8988T (cell line): ENCODE measurements at regions not wholly inside any gene's neighbourhood (a gene's known extent, or its start where the extent isn't known, plus 50 kb on each side); places are given as distances from the start of the nearest gene placed in this dataset.

Source experiments
- DNase-seq: peaks from one replicate; pipeline ENCODE4 v3.0.0; 2011

DNA sequence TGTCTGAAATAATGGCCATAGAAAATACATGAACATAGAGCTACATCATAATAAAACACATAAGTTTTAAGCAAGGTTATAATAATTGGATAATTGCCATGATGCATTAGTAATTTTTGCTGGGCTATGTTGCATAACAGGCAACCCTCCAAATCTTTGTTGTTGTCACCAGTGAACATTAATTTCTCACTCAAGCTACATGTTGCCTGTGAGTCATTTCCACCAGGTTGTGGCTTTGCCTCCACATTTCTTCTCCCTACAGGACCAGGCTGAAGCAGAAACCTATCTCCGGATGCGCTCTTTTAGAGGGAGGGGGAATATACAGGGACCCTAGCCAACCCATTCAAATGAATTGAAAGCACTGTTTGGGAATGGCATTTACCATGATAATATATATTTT lies 347.7 kb downstream of the GABRG1 start:
- no peak for DNase-seq

DNA sequence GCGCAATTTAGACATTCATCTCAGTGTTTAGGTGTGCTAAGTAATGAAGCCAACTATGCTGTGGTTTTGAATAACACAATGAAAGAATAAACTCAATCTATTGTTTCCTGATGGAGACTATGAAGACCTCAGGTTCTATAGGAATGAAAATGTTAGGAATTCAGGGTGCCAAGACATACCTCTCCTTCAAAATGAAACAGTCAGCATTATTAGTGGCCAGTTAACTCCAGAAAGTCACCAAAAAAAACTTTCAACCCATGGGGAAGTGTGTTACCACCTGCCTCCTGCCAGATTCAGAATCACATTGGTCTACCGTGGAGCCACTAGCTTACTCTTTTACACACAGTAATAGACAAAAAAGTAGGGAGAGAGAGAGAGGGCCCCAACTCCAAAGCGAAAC lies 352.9 kb downstream of the GABRG1 start:
- DNase-seq = no peak

DNA sequence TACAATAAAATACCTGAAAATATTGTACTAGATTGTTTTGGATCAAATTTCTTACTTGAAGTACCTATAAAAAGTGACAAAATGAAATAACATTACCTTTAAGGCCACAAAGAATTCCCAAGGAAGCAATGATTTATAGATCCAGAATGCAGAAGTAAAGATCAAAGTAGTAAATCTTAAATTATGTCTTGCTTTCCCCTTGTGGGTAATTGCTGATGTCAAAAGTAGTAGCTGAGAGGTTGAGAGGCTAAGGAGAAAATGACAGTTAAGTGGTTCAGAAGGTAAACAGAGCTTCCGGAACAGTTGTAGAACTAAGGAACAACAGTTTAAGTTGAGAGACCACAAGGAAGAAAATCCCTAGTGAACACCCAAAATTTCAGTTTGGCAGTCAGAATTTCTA lies 358.3 kb downstream of the GABRG1 start:
- DNase-seq = no peak

DNA sequence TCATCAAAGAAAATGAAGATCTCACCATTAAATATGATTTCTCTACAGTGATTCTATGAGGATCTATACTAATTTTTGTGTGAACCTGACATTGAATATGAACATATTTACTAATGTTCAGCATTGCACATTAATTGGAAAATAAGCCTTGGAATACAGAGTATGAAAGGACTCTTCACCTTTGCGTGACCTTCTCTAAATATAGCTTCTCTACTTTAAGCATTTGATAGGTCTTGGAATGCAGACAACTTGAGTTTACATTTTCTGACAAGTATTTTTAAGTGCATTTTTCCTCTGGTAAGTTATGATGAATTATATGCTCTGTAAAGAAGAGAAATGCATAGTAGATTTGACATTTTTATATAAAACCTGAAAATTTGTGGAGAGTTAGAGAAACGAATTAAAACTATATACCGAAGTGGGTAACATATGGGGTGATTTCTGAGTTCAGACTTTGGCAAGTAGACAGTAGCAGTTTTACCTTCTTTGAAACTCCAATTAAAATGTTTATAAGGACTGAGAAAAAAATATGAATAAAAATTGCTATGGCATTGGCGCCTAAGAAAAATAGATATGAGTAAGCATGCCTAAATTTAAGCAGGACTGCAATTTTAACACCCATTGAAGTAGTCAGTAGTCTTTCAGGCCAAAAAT lies 371.9 kb downstream of the GABRG1 start:
- DNase-seq = no peak

DNA sequence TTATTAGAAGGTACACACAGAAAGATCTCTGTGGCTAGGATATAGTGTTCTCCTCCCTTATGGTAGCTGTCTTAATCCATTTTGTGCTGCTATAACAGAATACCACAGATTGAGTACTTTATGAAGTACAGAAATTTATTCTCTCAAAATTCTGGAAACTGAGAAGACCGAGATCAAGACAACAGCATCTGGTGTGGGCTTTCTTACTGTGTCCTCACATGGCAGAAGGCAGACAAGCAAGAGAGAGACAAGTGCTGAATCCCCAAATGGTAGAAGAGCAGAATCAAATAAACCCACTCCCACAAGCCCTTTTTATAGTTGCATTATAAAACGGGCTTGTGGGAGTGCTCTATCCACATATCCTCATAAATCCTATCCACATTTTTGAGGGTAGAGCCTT lies 373.1 kb downstream of the GABRG1 start:
- DNase-seq = no peak

DNA sequence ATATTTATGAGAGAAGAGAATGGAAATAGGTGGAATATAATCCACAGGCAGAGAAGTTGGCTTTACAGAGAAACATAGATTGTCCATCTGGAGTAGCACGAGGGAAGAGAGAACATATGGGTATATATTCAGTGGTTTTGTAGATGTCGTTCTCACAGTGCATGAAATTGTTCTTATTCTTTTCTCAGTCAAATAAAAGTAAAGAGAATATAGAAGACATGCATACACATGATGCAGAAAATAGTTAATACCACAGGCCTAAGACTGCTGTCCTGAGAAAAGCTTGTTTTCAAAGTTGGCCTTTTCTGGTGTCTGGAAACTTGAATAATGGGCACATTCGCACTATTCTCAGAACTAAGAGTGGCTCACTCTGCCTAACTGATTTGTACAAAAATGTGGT lies 378.1 kb downstream of the GABRG1 start:
- no peak for DNase-seq

DNA sequence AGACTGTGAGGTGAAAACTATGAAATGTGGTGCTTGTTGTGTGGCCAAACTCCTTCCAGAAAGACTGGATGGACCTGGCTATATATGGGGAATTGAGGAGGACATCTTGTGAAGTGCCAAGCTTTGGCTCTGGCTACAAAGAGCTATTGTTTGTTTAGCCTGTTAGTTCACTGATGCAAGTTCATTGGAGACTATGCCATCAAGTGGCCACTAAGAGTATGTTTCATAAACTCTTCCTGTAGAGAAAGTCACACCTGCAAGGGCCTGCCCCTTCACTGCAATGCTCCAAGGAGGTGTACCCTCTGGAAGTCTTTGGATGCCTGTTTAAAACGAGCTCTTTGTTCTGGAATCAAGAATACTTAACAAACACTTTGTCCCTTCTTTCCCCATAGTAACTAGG lies 382.0 kb downstream of the GABRG1 start:
- DNase-seq = no peak

DNA sequence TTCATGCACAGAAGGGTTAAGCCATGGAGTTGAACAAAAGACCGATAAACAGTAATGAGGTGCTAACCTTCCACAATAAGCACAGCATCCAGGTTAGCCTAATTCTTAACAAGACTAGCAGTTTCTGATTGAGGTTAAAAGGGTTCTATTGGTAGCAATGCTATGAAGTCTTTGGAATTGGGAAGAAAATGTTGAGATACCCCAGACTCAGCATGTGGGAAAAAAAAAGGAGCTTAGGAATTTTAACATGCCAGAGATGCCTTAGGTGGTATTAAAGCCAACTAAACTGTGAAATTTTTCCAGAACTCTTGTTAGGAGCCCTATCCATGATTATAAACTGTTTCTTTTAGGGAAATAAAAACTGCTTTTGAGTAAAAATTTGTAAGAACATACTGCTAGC lies 391.7 kb downstream of the GABRG1 start:
- DNase-seq = no peak

DNA sequence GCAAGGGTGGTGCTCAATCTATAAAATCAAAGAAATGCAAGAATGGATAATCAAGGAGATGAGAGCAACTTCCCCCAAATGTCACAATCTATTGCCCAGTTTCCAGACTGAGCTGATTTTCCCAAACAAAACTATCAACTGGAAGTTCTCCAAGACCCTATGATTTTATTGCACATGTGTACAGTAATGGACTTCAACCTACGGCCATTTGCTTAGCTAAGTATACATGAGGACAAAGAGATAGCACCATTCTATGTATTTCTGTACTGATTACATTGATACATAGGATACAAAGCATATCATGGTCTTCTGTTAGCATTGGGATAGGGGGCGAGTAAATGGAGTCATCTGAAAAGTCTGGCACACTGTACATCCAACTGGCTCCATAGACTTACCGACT lies 407.8 kb downstream of the GABRG1 start:
- no peak for DNase-seq

DNA sequence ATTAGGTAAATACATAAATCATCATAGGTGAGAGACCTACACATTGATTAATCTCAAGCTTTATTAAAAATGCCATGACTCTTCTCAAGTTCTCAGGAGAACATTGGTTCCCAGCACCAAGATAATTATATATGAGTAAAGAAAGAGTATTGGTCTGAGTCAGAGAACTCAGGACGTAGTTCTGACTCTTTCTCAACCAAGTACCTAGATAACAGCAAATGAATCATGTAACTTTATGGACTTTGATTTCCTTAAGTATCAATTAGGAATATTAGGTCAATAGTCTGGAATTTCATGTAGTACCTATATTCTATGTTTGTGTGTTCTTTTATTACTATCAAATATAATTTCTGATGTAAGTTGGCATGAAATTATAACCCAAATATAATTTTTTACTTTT lies 409.9 kb downstream of the GABRG1 start:
- no peak for DNase-seq

DNA sequence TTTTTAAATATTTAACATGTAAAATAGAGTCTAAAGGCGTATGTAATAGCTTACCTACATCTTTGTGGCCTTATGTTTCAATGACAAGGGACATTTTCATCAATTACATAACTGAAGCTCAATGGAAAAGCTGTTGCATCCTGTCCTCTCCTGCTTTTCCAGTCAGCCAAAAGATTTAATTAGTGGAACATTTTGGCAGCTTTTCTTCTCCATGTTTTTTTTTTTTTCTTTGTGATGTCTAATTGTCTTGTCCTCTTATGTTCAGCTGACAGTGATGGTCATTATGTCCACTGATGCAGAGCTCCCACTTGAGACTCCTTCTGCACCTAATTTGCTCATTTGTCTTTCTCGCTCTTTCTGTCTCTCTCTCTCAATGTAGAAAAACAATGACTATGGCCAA lies 422.2 kb downstream of the GABRG1 start:
- DNase-seq = no peak

DNA sequence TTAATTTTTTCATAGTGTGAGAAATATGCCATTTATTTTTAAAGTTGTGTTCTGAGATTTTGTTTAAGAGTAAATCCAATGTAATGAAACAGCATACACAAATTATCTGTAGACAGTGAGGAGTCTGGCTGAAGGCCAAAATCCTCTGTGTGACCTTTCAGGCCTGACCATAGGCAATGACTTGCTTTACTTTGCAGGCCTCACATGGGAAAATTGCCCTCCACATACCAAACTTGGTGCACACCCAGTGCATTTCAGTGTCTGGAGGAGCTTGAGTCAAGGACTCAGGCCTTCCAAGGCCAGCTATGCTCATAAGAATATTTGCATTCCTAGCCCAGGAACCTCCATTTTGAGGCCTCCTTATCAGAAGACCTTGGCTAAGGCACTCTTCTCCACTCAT lies 430.1 kb downstream of the GABRG1 start:
- DNase-seq = no peak

DNA sequence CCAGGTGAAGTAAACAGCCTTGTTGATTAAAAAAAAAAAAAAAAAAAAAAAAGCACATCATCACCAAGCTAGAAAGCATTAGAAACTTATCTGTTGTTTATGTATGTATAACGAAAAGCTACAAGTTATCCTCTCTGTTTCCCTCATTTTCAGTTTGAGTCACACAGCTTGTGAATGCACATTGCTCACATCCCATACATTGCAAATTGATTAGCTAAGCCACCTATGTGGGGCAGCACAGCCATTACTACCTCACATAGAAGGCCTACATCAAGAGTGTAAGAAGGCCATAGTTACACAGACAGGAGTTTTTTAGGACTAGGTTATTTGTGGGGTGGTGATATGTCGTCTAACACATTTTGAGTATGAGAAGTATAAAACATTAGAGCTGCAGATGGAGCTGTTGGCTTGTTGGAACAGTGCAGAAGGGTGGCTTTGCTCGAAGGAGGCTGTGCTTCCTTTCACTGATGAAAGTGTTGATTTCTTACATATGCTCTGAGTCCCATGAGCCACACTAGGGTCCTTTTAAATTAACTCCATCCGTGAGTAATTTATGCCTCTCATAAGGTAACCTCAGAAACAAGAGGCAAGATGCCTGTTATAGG lies 431.6 kb downstream of the GABRG1 start:
- DNase-seq = no peak

DNA sequence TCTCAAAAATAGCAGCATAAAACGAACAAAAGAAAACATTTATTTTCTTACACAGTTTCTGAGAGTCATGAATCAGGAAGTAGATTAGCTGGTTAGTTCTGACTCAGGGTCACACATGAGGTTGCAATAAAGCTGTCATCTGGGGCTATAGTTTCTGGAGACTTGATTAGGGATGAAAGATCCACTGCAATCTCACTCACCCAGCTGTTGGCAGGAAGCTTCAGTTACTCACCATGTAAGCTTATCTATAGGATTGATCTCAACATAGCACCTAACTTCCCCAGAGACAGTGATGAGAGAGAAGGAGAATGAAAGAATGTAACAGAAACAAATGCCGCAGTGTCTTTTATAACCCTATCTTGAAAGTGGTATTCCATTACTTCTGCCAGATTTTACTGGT lies 435.5 kb downstream of the GABRG1 start:
- no peak for DNase-seq

DNA sequence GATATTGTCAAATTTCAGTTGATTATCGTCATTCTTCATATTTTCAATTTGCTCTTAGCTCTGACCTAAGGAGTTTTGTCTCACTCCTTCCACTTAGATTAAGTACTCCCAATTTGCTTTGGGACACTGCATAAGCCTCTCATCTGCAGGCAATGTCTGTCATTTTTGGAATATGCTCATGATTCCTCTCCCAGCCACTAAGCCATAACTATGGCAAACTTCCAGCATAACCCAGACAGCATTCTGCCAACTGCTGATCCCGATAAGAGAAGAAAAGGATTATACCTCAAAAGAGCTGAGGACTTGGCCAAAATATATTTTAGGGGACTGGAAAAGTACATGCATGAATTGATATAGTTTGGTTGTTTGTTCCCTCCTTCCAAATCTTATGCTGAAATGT lies 444.4 kb downstream of the GABRG1 start:
- no peak for DNase-seq

DNA sequence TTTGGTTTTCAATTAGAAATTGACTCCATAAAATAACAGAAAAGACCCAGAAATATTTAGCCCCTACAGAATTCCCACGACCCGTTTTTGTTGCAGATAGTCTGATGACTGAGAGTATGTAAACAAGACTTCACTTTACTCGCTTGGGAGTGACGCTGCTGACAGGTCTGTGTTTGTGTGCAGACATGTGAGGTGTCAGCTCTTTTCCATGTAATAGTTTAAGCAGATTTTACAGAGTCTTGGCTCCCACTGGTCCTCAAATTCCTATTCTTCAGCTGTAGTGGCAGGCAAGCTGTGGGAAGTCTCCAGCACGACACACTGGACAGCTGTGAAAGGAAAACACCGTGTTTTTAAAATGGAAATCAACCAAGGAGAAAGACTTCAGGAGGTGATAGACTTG lies 455.7 kb downstream of the GABRG1 start:
- DNase-seq = no peak

DNA sequence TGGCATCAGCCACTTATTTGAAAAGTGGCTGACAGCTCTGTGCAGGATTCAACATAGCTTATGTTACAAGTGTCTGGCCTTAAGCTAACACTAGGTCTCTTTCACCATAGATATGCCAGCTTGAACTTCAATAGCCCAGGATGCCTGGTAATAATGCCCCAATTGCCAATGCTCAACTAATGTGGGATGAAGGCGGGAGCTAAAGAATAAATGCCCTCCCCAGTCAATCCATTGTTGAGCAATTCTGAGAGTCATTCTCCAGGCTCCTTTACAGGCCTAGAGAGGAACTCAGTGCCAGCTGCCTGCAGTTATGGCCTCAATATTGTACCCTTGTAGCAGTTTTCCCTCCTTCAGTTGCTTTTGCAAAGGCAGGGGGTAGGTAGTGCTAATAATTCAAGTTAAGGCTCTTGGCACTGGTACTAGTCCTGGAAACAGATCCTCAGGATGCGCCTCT lies 460.2 kb downstream of the GABRG1 start:
- DNase-seq = no peak

DNA sequence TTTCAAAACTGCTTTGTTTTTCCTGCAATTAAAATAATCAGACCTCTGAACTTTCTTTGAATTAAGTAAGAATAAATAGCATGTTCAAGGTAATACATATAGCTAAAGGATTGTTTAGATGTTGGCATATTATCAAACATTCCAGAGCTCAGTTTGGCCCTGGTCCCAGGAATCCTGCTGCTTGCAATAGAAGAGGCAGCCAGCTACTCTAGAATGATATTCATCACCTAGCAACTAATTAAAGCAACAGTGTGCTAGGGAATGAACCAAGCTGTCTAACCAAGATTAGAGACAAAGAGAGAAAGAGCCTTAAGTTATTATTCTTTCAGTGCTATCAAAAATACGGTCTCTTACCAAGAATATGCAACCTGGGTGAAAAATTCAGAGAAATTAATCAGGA lies 460.9 kb downstream of the GABRG1 start:
- no peak for DNase-seq

DNA sequence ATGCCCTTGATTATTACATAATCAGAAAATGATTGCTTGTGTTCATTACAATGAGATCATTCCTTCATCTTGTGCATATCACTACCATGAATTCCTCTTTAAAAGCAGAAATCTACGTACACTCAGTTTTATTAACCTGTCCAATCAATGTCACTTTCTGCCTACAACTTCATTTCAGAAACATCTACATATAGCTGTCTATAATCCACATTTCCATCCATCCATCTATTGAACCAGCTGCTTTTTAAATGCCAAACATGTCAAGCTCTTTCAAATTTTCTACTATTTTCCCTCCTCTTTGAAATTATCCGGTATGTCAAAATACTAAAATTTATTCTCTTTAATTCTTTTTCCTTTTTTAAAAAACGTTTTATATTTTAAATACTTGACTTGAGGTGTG lies 462.0 kb downstream of the GABRG1 start:
- DNase-seq = no peak

DNA sequence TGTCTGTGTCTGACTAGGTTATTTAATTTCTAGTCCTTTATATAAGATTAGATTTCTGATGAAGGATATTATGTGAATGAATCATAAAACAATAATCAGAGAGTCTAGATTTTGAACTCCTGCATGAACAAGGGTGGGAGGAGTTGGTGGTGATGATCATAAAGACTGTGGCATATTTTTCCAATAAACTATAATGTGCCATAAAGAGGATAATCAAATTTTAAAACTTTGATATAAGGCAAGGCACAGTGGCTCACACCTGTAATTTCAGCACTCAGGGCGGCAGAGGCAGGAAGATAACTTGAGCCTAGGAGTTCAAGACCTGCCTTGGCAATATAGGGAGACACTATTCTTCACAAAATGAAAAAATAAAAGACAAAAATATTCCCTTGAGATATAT lies 473.3 kb downstream of the GABRG1 start:
- no peak for DNase-seq

DNA sequence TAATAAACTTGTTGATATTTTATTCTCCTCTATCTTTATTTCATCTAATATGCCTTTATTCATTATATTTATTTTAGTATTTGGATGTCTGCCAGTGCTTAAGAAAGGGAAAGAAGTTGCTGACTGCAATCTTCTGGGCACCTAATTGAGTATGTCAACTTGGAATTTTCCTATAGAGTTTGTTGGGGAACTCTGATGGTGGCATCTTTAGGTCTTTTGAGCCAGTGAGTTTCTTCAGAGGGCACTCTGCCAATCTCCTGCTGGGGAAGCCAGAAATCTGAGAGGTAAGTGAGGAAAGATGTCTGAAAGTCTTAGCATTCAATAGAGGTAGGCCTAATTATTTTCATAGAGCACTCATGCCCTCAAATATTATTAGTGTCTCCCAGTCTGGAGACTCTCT lies 475.0 kb downstream of the GABRG1 start:
- no peak for DNase-seq

DNA sequence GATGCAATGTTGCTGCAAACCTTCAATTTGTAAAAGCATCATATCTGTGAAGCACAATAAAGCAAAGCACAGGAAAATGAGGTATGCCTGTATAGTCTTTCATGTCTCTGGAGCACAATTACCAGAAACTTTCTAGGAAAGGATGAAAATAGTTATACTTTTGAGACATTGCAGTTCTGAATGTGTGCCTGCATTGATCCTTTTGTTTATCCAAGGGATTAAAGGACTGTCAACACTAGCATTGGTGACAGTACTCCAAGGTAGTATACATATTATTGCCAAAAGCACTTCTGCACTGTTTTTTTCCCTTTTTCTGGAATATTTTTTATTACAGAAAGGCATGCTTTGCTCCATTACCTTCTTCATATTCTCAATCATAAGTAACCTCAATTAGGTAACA lies 476.0 kb downstream of the GABRG1 start:
- no peak for DNase-seq

DNA sequence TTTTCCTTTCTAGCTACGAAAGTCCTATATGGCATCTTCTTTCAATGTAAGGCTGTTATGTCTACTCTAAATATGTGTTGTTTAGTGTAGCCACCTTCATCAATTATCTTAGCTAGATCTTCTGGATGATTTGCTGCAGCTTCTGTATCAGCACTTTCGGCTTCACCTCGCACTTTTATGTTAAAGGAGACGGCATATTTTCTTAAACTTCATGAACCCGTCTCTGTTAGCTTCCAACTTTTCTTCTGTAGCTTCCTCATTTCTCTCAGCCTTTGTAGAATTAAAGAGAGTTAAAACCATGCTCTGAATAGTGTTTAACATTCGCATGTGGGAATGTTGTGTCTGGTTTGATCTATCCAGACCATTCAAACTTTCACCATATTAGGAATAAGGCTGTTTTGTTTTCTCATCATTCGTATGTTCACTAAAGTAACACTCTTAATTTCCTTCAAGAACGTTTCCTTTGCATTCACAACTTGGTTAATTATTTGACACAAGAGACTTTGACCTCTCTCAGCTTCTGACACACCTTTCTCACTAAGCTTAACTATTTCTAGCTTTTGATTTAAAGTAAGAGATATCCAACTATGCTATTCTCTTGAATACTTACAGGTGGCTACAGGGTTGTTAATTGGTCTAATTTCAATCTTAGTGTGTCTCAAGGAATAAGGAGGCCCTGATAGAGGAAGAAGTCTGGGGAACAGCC lies 476.8 kb downstream of the GABRG1 start:
- no peak for DNase-seq

DNA sequence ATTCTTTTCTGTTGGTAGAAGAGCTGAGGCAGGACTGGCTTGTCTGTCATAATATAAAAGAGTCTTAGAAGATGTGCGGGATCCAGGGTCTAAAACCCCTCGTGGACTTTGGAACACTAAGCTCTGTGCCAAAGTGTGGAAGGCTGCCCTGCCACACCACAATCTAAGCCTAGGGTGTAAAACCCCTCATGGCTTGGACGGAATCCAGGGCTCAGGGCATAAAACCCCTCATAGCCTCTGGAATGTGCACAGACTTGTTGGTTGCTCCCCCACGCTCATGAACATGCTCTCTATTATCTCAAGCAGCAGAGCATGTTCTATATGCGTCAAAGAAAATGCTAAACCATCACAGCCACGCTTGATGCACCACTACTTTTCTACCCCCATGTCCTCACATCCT lies 483.6 kb downstream of the GABRG1 start:
- no peak for DNase-seq

DNA sequence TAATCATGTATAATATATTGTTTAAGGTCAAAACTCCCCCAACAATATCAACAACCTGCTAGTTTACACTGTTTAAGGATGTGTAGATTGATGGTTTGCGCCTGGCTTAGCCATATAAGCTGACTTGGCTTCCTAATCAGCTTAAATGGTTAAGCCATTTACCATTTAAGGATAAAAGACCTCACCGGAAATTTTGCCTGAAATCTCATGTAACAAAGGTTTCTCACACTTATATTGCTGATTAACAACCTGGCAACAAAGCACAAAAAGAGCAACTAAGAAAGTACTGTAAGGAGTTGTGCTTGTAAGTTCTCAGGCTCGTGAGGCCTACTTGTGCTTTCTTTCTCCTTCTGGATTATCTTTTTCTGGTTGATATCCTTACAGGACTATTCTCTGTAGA lies 485.2 kb downstream of the GABRG1 start:
- no peak for DNase-seq
